GM12865 (cell line): ENCODE measurements at regions not wholly inside any gene's neighbourhood (a gene's known extent, or its start where the extent isn't known, plus 50 kb on each side); places are given as distances from the start of the nearest gene placed in this dataset.

ENCODE experiments used
- DNase-seq: peaks from one replicate; pipeline ENCODE4 v3.0.0; 2010; ENCODE audit warnings: low read depth
- H3K4me3 ChIP-seq: 2 replicates; pipeline ENCODE4 v1.5.1; 2011; ENCODE audit warnings: mild to moderate bottlenecking, low read depth, low read length, control low read depth
- TF ChIP-seq, protein P1 (sequence below): IDR thresholded peaks from 2 replicates; pipeline ENCODE4 v1.5.1; 2011; ENCODE audit warnings: low read length, control low read depth, low read depth, inconsistent platforms; ENCODE audit not compliant: insufficient read depth; ENCODE audit errors: missing control alignments

GRCh38 chr6:22952097-22952496, 382.7 kb downstream of the HDGFL1 start:
- no peak for DNase-seq
- no peak overlapping the region for H3K4me3 ChIP-seq

DNA sequence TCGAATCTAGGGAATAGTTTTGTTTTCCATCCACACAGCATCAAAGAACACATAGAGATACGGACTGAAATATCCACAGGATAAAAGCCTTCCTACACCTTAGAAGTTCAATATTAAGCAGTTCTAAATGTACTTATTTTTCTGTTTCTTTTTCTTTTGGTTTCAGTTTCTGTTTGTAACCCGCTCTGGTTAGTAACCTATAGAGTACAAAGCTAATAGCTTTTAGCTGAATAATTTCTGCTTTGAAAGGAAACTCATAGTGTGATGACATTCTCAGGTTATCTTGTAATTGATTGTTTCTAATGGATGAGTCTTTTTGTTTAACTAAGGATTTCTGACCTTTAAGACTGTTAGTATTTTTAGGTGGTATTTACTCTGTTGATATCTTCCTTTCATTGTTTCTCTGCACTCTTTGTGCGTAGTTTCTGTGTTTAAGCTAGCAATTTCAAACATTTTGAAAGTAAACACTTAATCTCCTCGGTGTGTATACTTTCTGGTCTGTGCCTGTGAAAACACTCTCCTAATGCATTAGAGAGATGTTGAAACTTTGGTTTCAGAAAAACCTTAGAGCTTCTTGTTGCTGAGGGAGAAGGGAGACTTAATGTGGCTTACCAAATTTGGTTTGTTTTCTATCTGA, 385.5 kb downstream of the HDGFL1 start:
- TF ChIP-seq, protein P1, sequence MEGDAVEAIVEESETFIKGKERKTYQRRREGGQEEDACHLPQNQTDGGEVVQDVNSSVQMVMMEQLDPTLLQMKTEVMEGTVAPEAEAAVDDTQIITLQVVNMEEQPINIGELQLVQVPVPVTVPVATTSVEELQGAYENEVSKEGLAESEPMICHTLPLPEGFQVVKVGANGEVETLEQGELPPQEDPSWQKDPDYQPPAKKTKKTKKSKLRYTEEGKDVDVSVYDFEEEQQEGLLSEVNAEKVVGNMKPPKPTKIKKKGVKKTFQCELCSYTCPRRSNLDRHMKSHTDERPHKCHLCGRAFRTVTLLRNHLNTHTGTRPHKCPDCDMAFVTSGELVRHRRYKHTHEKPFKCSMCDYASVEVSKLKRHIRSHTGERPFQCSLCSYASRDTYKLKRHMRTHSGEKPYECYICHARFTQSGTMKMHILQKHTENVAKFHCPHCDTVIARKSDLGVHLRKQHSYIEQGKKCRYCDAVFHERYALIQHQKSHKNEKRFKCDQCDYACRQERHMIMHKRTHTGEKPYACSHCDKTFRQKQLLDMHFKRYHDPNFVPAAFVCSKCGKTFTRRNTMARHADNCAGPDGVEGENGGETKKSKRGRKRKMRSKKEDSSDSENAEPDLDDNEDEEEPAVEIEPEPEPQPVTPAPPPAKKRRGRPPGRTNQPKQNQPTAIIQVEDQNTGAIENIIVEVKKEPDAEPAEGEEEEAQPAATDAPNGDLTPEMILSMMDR = no peak
- no peak for DNase-seq
- H3K4me3 ChIP-seq = peak overlapping the region; percentile 51

More at GRCh38 chr6:22952097-22952496, 382.7 kb downstream of the HDGFL1 start:
- TF ChIP-seq, protein P1 = no peak

GRCh38 chr6:22956029-22956681, 386.8 kb downstream of the HDGFL1 start:
- DNase-seq = no peak
- TF ChIP-seq, protein P1 = no peak
- no peak overlapping the region for H3K4me3 ChIP-seq

GRCh38 chr6:22958677-22959076, 389.3 kb downstream of the HDGFL1 start:
- H3K4me3 ChIP-seq = no peak overlapping the region
- TF ChIP-seq, protein P1 = no peak
- no peak for DNase-seq

- no peak for DNase-seq
- no peak overlapping the region for H3K4me3 ChIP-seq
- TF ChIP-seq, protein P1 = no peak
Measured at GRCh38 chr6:22959571-22959970, 390.2 kb downstream of the HDGFL1 start.

GRCh38 chr6:22964334-22964733, 395.0 kb downstream of the HDGFL1 start:
- TF ChIP-seq, protein P1 = no peak
- H3K4me3 ChIP-seq = no peak overlapping the region

More at GRCh38 chr6:22964334-22964733, 395.0 kb downstream of the HDGFL1 start:
- no peak for DNase-seq
